EH (cell line): ENCODE measurements at regions not wholly inside any gene's neighbourhood (a gene's known extent, or its start where the extent isn't known, plus 50 kb on each side); places are given as distances from the start of the nearest gene placed in this dataset.
"Not testable (repeated sequence)": the region's sequence is repeated elsewhere in the genome, so short reads cannot be mapped to it uniquely, and the experiment has no call there.

Source experiments
- DNase-seq: peaks from one replicate; pipeline ENCODE4 v3.0.0-alpha.2; 2015; ENCODE audit warnings: low read depth

- no peak for DNase-seq
Measured at GRCh38 chr1:194919146-194919545, 1689.1 kb downstream of the KCNT2 start.

- no peak for DNase-seq
Measured at GRCh38 chr1:194917769-194918168, 1690.5 kb downstream of the KCNT2 start.

DNA sequence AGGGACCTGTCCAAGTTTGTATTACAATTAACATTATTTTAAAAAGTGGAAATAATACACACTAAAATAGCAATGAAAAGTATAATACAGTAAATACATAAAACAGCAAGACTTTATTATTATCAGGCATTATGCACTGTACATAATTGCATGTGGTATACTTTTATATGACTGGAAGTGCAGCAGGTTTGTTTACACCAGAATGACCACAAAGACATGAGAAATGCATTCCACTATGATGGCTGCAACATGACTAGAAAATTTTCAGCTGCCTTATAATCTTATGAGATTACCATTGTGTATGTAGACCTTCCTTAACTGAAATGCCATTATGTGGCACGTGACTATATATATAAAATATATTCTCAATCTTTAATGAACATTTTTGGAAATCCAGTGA lies 1699.6 kb downstream of the KCNT2 start:
- peak; percentile 45 for DNase-seq

DNA sequence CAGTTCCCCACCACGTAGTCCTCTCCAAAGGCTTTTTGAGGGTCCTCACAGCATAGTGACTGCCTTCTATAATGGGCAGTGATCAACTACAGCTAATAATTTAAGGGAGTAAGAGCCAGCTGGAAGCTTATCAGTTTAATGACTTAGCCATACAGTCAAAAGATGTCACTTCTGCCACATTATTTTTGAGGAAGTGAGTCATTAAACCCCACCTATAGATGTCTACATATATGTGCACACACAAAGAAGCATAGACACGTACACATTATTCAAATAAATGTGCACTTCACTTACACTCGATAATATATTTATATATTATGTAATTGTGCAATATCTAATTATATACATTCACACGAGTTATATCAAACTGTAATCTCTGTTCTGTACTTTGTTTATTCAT lies 1704.7 kb downstream of the KCNT2 start:
- DNase-seq = no peak

DNA sequence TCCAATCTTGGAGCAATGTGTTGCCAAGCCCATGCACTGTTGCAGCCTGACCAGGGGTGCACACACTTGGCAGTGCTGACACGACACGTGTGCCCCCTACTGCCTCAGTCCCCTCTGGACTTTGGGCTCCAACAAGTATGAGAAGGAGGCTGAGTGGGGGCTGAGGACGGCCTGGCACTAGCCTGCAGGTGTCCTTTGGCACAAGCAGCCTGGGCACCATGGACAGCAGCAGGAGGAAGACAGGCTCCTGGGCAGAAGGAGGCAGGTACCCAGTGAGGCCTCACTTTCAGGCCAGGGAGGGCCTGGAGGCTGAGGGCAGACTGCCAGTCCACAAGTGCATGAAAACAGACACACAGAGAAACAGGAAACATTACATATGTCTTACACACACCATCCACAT lies 1702.9 kb upstream of the B3GALT2 start:
- peak; percentile 3 for DNase-seq

DNA sequence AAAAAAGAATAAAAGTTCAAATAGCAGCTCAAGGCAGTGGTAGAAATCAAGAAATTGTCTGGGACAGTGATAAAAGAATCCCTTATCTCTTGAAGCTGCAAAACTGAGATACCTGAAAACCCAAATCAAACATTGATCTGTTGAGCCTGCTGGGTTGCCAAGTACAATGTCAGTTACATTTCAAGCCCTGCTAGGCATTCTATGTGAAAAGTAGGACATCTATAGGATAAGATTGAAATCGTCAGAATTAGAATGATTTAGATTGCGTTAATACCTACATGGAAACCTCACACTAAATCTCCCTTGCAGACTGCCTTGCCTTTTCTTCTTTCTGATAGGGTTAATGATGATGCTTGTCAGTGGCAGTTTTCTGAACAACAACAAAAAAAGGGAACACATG lies 1684.4 kb upstream of the B3GALT2 start:
- no peak for DNase-seq

- DNase-seq = no peak
Measured at GRCh38 chr1:194866153-194866552, 1679.7 kb upstream of the B3GALT2 start.

- DNase-seq = no peak
Measured at GRCh38 chr1:194865383-194865782, 1679.0 kb upstream of the B3GALT2 start.

DNA sequence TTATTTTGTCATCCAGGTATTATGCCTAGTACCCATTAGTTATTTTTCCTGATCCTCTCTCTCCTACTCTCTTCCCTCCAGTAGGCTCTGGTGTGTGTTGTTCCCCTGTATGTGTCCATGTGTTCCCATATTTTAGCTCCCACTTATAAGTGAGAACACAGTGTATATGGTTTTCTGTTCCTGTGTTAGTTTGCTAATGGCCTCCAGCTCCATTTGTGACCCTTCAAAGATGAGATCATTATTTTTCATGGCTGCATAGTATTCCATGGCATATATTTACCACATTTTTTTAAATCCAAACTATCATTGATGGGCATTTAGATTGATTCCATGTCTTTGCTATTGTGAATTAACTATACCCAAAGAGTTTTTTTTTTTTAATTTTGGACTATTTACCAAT lies 1675.7 kb upstream of the B3GALT2 start:
- DNase-seq = no peak

GRCh38 chr1:194860248-194861201 lies 1674.1 kb upstream of the B3GALT2 start:
- no peak for DNase-seq

DNA sequence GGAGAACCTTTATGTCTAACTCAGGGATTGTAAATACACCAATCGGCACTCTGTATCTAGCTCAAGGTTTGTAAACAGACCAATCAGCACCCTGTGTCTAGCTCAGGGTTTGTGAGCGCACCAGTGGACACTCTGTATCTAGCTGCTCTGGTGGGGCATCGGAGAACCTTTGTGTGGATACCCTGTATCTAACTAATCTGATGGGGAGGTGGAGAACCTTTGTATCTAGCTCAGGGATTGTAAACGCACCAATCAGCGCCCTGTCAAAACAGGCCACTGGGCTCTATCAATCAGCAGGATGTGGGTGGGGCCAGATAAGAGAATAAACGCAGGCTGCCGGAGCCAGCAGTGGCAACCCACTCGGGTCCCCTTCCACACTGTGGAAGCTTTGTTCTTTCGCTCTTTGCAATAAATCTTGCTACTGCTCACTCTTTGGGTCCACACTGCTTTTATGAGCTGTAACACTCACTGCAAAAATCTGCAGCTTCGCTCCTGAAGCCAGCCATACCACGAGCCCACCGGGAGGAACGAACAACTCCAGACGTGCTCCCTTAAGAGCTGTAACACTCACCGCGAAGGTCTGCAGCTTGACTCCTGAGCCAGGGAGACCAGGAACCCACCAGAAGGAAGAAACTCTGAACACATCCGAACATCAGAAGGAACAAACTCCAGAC lies 1673.2 kb upstream of the B3GALT2 start:
- not testable (repeated sequence) for DNase-seq

DNA sequence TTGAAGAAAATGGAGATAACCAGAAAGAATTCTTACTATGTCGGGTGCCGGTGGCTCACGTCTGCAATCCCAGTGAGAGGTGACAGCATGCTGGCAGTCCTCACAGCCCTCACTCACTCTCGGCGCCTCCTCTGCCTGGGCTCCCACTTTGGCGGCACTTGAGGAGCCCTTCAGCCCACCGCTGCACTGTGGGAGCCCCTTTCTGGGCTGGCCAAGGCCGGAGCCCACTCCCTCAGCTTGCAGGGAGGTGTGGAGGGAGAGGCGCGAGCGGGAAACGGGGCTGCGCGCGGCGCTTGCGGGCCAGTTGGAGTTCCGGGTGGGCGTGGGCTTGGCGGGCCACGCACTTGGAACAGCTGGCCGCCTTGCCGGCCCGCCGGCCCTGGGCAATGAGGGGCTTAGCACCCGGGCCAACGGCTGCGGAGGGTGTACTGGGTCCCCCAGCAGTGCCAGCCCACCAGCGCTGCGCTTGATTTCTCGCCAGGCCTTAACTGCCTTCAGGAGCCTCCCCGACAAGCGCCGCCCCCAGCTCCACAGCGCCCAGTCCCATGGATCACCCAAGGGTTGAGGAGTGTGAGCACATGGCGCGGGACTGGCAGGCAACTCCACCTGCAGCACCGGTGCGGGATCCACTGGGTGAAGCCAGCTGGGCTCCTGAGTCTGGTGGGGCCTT lies 1672.5 kb upstream of the B3GALT2 start:
- not testable (repeated sequence) for DNase-seq

DNA sequence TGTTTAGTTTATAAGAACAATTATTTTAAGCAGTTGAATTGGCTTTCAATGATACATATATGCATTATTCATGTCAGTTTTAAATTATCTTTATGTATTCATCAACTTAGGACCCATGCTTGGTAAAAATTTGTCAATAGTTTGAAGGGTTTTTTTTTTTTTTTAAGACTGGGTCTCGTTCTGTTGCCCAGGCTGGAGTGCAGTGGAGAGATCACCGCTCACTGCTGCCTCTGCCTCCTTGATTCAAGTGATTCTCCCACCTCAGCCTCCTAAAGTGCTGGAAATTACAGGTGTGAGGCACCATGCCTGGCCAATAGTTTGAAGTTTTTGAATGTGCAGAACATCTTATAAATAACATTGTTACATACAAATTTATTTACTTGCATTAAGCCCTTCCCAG lies 1671.0 kb upstream of the B3GALT2 start:
- DNase-seq = no peak

GRCh38 chr1:194848846-194849245 lies 1662.4 kb upstream of the B3GALT2 start:
- DNase-seq = no peak

DNA sequence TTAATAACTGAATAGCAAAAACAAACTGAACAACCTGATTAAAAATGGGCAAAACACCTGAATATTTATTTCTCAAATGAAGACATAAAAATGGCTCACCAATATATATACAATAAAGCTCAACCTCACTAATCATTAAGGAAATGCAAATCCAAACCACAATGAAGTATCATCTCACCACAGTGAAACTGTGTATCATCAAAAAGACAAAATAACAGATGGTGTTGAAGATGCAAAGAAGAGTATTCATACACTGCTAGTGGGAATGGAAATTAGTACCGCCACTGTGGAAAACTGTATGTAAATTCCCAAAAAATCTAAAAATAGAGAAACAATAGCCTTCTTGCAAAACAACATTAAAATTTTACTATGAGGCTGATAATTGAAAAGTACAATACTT lies 1660.1 kb upstream of the B3GALT2 start:
- DNase-seq = no peak

DNA sequence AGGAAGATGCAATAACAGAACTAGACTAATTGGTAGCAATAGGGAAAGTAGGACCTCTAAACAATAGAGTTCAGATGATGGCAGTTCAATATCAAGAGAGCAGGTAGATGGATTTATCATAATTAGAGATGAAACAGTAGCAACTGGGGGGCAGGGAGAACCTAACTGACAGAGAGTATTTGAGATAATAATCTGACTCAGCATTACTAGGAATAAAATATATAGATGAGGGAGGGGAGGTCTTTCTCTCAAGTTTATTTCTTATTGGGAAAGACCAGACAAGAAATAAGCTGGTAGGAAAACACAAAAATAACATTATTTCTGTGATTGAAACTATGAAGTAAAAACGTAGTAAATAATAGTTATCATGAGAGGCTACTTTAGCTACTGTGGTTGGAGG lies 1656.7 kb upstream of the B3GALT2 start:
- DNase-seq = no peak

GRCh38 chr1:194833111-194833510 lies 1646.7 kb upstream of the B3GALT2 start:
- DNase-seq = no peak

DNA sequence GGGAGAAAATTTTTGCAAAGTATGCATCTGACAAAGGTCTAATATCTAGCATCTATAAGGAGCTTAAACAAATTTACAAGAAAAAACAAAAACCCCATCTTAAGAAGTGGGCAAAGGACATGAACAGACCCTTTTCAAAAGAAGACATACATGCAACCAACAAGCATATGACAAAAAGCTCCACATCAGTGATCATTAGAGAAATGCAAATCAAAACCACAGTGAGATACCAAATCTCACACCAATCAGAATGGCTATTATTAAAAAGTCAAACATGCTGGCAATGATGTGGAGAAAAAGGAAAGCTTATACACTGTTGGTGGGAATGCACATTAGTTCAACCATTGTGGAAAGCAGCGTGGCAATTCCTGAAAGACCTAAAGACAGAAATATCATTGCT lies 1645.2 kb upstream of the B3GALT2 start:
- not testable (repeated sequence) for DNase-seq

DNA sequence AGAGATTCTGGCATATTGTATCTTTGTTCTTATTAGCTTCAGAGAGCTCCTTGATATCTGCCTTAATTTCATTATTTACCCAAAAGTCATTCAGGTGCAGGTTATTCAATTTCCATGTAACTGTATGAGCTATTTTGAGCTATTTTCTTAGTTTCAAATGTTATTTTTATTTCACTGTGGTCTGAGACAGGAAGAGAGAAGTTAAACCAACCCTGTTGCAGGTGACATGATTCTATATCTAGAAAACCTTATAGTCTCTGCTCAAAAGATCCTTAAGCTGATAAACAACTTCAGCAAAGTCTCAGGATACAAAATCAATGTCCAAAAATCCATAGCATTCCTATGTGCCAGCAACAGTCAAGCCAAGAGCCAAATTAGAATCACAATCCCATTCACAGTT lies 1644.0 kb upstream of the B3GALT2 start:
- DNase-seq = no peak

DNA sequence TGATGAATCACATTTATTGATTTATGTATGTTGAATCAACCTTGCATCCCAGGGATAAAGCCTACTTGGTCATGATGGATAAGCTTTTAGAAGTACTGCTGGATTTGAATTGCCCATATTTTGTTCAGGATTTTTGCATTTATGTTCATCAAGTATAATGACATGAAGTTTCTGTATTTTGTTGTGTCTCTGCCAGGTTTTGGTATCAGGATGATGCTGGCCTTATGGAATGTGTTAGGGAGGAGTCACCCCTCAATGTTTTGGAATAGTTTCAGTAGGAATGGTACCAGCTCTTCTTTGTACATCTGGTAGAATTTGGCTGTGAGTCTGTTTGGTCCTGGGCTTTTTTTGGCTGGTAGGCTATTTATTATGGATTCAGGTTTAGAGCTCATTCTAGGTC lies 1643.1 kb upstream of the B3GALT2 start:
- DNase-seq = peak; percentile 45

GRCh38 chr1:194825382-194825781 lies 1639.0 kb upstream of the B3GALT2 start:
- no peak for DNase-seq

- DNase-seq = no peak
Measured at GRCh38 chr1:194821091-194821490, 1634.7 kb upstream of the B3GALT2 start.

DNA sequence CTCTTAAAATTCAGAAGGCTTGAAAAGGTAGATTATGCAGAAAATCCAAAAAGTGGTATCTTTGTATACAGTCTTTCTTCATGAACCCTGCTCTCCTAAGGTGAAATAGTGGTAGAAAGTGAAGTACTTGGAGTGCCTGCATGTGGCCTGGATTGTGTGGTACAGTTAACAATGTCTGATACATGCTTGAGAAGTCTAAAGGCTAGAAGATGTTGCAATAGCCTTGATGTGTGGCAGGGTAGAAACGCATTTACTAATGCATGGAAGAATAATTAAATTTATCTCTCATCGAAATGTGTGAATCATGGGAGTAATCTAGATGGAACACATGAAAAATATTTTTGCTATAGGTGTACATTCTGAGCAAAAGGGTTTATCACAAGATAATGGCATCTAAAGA lies 1632.3 kb upstream of the B3GALT2 start:
- DNase-seq = no peak
